T-helper 2 cell treated with Interferon-gamma antibody and Interleukin-4, amounts not matched to agents 100 ng/mL and 5 ng/mL, for 36 hours (primary cell): ENCODE measurements at regions not wholly inside any gene's neighbourhood (a gene's known extent, or its start where the extent isn't known, plus 50 kb on each side); places are given as distances from the start of the nearest gene placed in this dataset.
"Not testable (repeated sequence)": the region's sequence is repeated elsewhere in the genome, so short reads cannot be mapped to it uniquely, and the experiment has no call there.

Source experiments
- intact Hi-C: fragments of 100-400 bp; cut with micrococcal nuclease; formaldehyde crosslinking; loops from one replicate; pipeline ENCODE4 v1.15.1; 2023

DNA sequence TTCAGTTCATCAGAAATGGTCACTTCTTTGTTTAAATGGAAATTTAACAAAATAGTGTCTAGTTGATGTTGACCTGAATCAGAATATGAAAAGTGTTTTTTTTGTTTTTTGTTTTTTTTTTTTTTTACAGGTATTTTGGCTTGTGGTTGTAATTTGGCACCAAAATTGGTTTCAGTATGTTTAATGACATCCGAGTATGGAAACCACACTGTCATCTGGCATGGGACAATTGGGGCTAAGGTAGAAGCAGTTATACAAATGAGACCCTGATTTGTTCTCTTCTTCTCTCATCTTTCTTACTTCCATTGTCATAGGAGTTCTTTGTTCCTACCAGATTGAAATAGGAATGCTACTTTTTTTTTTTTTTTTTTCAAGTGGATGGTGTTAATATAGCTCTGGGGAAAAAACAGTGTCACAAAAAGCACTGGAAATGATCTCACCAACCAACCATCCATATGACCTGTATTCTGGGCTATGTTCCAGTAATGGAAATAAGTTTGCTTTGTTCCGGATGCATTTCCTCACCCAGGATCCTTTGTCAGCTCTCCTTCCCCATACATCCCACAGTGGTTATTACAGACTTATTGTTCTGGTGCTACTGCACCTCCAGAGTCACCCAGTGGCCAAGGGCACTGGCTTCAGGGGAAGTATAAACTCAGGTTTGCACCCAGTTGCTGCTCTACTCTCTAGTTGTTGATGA lies 95.8 kb downstream of the ATXN3L start:
- intact Hi-C loops: no loop called here

DNA sequence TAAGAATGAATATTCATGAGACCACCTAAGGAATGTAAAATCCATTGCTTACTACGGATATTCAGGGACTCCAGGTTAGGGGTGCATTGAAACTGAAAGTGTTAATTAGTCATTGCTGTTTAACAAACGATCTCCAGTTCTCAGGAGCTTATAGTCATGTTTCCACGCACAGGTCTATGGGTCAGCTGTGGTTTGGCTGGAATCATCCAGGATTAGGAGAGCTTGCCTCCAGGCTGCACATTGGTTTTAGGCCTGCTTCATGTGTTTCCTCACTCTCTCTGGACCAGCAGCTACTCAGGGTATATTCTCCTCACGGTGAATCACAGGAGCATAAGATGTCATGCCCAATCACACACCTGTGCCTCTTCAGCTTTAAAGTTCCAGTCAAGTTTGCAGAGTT lies 98.9 kb downstream of the ATXN3L start:
- intact Hi-C loops: no loop called here

DNA sequence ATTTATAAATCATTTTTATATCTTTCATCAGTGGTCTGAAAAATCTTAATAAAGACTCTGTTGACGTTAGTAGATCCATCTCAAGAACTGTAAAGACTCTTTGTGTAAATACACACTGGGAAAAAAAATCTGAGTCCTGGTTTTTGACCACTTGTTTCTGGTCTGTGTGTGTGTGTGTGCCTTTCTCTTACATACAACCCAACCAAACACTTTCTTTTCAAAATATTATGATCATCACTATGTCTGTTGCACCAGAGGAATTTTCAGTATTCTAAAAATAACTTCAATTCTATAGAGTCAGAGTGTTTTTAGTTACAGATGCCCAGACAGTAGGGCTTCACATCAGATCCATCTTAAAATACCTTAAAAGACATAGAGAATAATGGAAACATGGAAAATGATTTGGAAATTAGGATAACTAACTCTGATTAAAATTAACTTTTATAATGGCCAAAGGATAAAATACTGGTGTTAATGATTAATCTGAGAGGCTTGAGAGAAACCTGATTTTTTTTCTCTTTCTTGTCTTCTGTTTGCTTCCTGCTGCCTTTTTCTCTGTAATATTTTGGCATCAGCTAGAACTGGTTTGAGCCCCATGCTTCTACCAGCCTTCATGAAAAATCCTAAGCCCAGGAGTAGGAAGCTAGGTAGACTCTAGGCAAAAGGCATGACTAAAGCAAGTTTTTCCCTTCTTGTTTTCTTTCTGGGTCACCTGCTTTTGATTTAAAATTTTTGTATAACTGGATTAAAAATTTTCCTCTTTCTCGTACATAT lies 99.7 kb downstream of the ATXN3L start:
- intact Hi-C loops: no loop called here

DNA sequence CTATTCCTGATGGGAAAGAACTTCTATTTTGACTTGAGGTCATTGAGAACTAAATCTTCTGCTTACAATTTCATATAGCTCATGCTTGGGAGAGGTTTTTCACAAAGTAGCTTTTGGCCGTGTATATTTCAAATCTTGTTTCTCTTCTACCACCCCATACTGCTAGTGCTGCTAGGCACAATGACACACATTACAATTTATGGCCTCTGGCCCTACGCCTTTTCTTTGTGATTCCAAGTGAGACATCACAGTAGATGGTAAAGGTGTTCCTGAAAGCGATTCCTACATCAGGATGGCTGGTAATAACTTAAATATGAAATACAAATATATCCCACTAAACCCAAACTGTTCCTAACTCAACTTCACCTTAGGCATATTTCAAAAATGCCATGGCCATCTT lies 101.1 kb downstream of the ATXN3L start:
- intact Hi-C loops: no loop called here

DNA sequence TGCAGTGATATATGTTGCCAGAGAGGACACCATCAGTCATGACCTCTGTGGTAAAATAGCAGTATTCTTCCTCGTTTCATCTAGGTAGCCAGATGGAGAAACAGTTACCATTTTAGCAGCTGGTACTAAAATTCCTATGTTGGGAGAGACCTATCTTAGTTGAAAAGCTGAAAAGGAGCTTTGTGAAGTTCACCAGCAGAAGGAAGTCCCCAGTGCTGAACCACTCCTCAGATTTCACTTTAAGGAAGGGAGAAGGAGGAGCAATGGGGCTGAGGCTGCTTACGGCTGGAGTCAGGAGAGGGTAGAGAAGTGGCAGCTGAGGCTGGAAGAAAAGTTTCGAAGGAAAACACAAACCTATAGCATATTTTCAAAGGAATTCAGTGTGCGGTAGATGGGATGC lies 103.7 kb downstream of the ATXN3L start:
- intact Hi-C loops: no loop called here

DNA sequence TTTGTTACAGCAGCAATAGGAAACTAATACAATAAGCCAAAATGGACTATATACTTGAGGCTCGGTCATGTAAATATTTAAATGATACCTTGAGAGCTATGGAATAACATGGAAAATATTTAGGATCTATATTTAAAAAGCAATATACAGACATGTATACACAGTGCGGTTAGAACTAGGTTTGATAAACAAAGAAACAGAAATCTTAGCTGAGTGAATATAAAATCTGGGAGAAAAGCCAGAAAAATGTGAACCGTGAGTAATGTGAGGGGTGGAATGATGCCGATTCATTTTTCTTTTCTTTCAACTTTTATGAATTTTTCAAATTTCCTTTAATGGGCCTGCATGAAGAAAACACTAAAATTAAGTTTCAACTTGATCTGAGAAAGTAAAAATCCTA lies 104.1 kb downstream of the ATXN3L start:
- intact Hi-C loops: no loop called here

DNA sequence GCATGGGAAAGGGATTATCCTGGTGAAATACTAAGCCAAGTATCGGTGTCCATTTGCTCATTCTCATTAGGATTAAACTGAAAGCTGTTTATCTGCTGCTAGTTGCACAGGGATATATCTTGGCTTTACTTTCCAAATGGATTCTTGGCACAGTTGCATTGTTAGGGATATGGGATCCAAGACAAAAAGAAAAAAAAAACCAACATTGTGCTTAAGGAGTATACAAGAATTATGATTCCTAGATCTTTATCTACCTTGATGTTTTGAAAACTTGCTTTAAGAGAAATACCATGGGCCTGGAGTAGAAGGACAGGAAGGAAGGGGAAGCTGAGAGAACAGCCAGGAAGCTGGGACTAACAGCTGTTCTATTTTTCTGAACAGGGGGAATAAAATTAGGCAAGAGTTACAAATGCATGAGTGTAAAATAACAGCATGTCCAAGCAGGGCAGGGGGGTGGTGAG lies 107.6 kb downstream of the ATXN3L start:
- intact Hi-C loops: no loop called here

DNA sequence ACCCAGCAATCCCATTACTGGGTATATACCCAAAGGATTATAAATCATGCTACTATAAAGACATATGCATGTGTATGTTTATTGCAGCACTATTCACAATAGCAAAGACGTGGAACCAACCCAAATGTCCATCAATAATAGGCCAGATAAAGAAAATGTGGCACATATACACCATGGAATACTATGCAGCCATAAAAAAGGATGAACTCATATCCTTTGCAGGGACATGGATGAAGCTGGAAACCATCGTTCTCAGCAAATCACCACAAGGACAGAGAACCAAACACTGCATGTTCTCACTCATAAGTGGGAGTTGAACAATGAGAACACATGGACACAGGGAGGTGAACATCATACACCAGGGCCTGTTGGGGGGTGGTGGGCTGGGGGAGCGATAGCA lies 109.7 kb downstream of the ATXN3L start:
- intact Hi-C loops: not testable (repeated sequence)

DNA sequence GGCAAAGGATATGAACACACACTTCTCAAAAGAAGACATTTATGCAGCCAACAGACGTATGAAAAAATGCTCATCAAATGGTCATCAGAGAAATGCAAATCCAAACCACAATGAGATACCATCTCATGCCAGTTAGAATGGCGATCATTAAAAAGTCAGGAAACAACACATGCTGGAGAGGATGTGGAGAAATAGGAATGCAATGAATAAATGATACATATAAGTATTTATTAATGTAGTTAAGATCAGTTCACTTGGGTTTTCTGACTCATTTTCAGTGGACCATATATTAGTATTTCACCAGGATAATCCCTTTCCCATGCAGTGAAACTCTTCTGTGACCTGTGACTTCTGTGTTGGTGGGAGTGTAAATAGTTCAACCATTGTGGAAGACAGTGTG lies 110.1 kb downstream of the ATXN3L start:
- intact Hi-C loops: not testable (repeated sequence)

DNA sequence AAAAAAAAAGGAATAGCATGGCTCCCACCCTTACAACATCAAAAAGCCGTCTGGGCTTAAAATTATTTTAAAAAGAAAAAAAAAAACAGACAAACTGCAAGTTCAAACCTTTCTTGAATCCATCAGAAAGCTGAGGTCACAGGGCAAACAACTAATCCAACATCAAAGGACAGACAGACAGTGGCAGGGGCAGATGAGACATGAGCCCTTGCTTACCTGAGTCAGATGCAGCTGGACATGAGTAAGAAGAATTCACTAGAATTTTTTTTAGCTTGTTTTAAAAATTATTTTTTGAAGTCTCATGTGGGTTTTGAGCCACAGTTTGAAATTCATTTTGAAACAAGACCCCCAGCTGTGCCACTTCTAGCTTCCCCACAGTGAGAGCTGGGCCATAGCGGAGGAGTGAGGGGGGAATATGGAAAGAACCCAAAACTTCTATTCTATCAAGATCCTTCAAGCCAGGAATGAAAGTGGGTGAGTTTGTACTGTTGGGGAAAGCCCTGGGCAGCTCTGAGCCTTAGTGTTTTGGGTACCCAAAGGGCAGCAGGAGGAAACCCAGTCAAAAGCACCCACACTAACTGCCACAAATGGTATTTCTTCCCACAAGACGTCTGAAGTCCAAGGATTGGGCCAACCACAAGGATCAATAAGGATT lies 111.4 kb downstream of the ATXN3L start:
- intact Hi-C loops: no loop called here

DNA sequence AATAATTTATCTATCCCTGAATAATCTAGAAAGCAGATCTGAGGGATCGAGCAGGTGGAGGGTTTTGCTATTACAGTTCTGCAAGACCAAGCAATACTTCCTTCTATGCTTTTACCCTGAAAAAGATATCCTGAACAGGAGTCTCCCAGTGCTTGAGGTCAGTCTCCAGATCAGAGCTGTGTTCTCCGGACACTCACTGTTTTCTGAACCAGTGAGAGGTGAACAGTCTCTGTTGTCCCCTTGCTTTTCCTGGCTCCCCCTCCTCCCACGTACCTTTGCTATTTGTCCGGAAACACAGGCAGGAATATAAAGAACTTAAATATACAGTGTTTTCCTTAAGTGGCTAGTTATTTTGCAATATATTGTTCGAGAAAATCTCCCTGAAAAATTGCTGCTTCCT lies 116.6 kb downstream of the ATXN3L start:
- intact Hi-C loops: no loop called here

DNA sequence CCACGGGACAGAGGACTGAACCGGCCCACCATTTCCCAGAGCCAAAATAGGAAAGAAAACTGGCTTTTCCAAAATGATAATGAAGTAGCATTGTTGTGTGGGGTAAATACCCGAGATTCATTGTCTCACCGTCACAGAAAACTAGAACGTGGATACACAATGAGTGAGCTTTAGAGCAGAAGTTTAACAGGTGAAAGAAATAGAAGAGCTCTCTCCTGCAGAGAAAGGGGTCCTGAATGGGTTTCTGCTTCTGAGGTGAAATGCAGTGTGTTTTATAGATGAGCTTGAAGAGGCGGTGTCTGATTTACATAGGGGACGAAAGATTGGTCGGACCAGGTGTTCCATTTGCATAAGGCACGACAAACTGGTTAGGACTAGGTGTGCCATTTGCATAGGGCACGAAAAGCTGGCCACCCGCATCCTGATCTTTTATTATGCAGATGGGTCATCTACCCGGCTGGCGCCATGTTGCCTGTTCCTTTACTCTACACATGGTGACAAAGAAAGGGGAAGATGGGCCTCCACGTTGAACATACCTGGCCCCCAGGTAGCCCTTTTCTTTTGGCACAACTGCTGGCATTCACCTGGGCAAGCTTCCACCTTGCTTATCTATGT lies 118.1 kb downstream of the ATXN3L start:
- intact Hi-C loops: no loop called here

DNA sequence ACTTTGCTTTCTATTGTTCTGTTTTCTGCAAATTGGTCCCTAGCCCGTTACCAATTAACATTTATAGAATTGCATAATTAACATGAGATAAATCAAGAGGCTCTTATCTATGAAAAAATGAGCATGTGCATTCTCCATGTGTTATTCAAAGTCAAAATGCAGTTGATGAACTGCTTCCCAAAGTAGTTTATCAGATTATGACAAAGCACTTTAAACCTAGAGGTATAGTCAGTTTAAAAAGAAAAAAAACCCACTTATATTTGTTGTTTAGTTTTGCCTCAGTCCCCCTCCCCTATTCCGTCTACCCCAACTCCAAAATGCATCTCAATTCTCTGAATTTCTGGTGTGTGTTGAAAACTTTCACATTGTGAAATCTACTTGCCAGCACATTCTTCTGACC lies 119.5 kb downstream of the ATXN3L start:
- intact Hi-C loops: no loop called here

DNA sequence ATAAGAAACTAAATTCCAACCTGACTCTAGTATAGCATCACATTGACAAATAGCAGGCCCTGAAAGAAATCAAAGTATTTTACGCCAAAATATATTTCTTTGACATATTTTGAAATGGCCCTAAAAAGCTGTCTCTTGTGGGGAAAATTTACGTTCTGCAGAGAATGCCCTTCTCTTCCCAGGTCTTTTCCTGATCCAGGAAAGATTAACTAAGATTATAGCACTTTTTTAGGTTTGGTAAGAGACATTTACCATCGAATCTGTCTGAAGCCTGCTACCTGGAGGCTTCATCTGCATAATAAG lies 121.1 kb downstream of the ATXN3L start:
- intact Hi-C loops: no loop called here

DNA sequence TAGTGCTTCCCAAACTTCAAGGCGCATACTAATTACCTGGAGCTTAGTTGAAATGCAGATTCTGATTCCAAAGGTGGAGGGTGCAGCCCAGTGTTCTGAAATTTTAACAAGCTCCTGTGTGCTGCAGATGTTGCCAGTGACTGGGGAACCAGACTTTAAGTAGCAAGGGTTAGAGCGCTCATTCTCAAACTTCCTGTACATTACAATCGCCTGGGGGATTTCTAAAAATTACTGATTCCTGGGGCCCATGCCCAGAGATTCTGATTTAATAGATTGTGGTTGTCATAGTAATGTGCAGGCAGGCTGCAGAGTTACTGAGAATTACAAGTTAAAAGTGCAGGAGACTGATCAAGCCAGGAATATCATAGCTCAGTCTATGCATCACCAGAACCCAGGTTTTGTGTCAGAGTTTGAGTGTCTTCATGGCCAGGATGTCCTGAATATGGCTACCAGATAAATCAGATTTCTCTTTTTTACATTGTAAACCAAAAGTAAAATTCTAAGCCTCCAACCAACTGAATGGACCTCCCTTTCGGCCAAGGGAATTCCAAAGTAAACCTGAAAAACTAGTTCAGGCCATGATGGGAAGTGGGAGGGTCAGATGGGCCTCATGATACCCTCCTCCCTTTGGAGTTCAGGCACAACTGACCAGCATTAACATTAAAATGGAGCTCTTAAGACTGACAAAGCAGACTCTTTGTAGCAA lies 121.6 kb downstream of the ATXN3L start:
- intact Hi-C loops: no loop called here

DNA sequence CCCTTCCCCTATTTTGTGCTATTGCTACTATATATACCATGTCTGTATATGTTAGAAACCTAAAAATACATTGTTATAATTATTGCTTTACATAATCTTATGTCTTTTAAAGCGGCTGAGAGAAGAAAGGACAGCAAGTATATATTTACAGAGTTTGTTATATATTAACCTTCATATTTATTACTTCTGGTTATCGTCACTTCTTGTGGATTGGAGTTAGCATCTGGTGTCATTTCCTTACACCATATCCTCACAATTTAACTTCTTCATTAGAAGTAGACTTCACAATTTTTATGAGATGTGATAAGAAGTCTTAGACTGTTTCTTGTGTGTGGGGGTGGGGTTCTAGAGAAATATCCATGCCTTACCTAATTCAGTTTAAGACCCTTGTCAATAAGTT lies 123.1 kb downstream of the ATXN3L start:
- intact Hi-C loops: no loop called here

DNA sequence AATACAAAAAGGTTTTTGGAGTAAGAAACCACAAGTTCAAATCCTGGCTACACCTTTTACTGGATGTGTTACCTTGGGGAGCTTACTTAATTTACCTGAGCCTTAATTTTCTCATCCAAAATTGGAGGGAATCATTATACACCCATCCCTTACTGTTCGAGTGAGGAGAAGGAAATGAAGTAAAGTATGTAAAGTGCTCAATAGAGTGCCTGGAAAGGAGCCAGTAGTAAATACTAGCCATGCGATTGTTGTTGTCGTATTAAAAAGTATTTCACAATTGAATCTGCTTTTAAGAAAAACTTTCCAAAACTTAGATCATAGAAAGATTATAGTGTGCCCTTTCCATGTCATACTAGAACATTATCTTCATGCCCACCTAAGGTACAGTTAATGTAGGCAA lies 124.5 kb downstream of the ATXN3L start:
- intact Hi-C loops: no loop called here

DNA sequence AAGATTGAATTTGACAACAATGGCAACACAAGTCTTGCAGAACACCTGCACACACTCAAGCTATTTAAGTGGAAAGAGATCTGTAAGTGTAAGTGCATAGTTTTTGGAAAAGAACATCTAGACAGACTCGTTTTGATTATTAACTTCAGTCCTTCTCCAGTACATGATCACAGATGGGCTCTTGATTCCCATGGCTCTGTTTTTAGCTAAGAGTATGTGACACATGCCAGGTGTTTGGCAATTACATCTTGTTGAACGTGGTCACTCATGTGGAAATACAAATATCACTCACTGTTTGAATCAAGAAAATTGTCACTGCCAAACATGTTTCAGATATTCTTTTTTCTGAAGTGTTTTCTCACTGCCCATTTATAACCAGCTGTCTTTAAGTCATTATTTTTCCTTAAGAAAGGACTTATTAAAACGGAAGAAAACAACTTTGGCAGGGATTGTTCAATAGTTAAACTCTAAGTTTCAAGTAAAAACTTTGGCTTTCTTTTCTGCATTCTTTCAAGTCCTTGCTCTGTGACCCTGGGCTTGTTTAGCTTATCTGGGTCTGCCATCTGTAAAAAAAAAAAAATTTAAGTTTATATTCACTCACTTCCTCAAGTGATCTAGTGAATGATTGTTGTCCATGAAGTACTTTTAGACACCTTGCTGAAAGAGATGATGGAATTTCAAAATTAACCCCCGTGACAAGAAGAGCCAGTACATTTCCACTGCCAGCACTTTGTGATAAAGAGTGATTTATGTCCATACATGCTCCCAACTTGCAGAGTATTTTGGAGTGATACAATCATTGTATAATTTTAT lies 125.4 kb downstream of the ATXN3L start:
- intact Hi-C loops: no loop called here

DNA sequence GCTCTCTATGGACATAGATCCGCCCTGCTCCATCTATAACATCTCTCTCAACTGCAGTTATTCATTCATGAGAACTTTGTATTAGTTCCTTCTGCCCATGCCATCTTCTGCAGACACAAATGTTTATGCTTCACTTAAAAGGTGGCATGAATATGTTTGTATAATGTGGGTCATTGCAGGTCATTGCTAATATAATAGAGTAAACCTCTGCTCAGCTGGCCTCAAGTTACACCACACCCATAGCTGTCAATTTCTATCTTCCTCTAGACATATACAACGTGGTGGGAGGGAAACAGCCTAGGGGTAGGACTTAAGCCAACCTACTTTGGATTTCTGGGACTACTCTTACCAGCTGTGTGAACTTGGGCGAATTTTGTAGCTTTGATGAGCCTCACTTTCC lies 129.8 kb downstream of the ATXN3L start:
- intact Hi-C loops: no loop called here

DNA sequence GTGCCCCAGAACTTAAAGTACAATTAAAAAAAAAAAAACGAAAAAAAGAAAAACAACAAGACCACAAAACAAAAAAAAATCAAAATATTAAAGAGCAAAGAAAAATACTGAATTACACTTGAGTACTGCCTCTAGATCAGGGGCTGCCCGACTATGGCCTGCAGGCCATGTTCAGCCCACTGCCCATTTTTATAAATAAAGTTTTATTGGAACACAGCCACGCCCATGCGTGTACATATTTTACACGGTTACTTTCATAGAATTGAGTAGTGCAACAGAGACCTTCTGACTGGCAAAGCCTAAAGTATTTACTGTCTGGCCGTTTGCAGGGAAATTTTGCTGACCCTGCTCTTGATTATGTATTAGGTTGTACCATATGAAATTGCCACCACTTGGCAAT lies 130.5 kb downstream of the ATXN3L start:
- intact Hi-C loops: no loop called here
